ENCODE measurements at regions not wholly inside any gene's neighbourhood (a gene's known extent, or its start where the extent isn't known, plus 50 kb on each side); places are given as distances from the start of the nearest gene placed in this dataset.
"Not testable (repeated sequence)": the region's sequence is repeated elsewhere in the genome, so short reads cannot be mapped to it uniquely, and the experiment has no call there.

GRCh38 chr1:91098299-91098906 is 76.6 kb upstream of the ZNF644 start:
- Histone ChIP-seq H3K27ac (ENCODE audit: control insufficient read depth, insufficient read depth) (no peak overlapping the region), H3K36me3 (ENCODE audit: control insufficient read depth in 2 of 2, insufficient read depth in 2 of 2, low read length in 1 of 2) (no peaks in the 10 kb centered on the region), H4K20me1 (ENCODE audit: control insufficient read depth, insufficient read depth) (no peaks in the 10 kb centered on the region), H3K9me3 (replicated peaks; ENCODE audit: control insufficient read depth, insufficient read depth, low read length) (no peaks in the 10 kb centered on the region), H3K4me2 (ENCODE audit: control insufficient read depth, insufficient read depth) (no peak overlapping the region), H3K4me3 (no peak overlapping the region), H3K4me1 (ENCODE audit: control insufficient read depth, insufficient read depth, low read length) (no peaks in the 10 kb centered on the region), H3K27me3 (replicated peaks in 1 of 2; ENCODE audit: control insufficient read depth in 2 of 2, insufficient read depth in 2 of 2, low read length in 1 of 2) (no peaks in the 10 kb centered on the region; a peak in 1 of 4 replicates), H3K9ac (ENCODE audit: control insufficient read depth, insufficient read depth, low read length) (no peak overlapping the region), H3K79me2 (ENCODE audit: control insufficient read depth, insufficient read depth, low read length) (no peaks in the 10 kb centered on the region), H2AFZ (ENCODE audit: control insufficient read depth, low read depth, low read length) (no peak overlapping the region)
- ATAC-seq, result peak; percentile 46
- ChIA-PET CTCF (interaction anchor here (1.1 to 1.6 kb wide), 2 partner anchors 67 to 80 kb away, joined by 3 to 4 read pairs; no protein-coding TSS in a partner anchor), SMC1A (ENCODE audit: uncharacterized antibody, unreplicated experiment) (interaction anchor here (0.9 kb wide), 1 partner anchor 22 kb away, joined by 3 read pairs; no protein-coding TSS in a partner anchor), RAD21 (ENCODE audit: unreplicated experiment) (no interaction called here), POLR2A (no interaction called here)
- intact Hi-C loops (cut with micrococcal nuclease; ENCODE audit: unreplicated experiment) (no loop called here), in situ Hi-C loops (cut with MboI) (no loop called here)
- 65% methylated on average over 3 of the region's 3 CpGs for WGBS (ENCODE audit: insufficient coverage, insufficient replicate concordance, low lambda C conversion rate, missing lambda C conversion rate)
- TF ChIP-seq CEBPB (IDR thresholded peaks at IDR 0.05; ENCODE audit: borderline replicate concordance in 1 of 2, low read depth in 2 of 2, low read length in 2 of 2), result no peak
- no peak for TF ChIP-seq REST (IDR thresholded peaks at IDR 0.05; ENCODE audit: low read depth, low read length)
- TF ChIP-seq TARDBP (IDR thresholded peaks at IDR 0.05; ENCODE audit: borderline replicate concordance), result no peak
- no peak for TF ChIP-seq RUNX3 (IDR thresholded peaks at IDR 0.05; ENCODE audit: low read length)
- TF ChIP-seq, protein P1, sequence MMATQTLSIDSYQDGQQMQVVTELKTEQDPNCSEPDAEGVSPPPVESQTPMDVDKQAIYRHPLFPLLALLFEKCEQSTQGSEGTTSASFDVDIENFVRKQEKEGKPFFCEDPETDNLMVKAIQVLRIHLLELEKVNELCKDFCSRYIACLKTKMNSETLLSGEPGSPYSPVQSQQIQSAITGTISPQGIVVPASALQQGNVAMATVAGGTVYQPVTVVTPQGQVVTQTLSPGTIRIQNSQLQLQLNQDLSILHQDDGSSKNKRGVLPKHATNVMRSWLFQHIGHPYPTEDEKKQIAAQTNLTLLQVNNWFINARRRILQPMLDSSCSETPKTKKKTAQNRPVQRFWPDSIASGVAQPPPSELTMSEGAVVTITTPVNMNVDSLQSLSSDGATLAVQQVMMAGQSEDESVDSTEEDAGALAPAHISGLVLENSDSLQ (IDR thresholded peaks at IDR 0.05), result 0 out of 2 replicates have a peak, but pooled peaks have one; percentile 7
- no peak for TF ChIP-seq SKIL (IDR thresholded peaks at IDR 0.05; ENCODE audit: low read depth, poor library complexity, severe bottlenecking)
- BruUV-seq (replicated peaks), result no TSS peak
- no peak for FAIRE-seq
- no peak for DNase-seq (ENCODE audit: low read depth, low spot score)

- BruUV-seq (replicated peaks); FAIRE-seq; POLR2A ChIA-PET; RAD21 ChIA-PET (ENCODE audit: unreplicated experiment); H3K4me3 ChIP-seq; H3K4me2 ChIP-seq (ENCODE audit: control insufficient read depth, insufficient read depth); DNase-seq (ENCODE audit: low read depth, low spot score); H3K27ac ChIP-seq (ENCODE audit: control insufficient read depth, insufficient read depth); in situ Hi-C loops (cut with MboI); intact Hi-C loops (cut with micrococcal nuclease; ENCODE audit: unreplicated experiment); CTCF ChIA-PET; H3K4me1 ChIP-seq (ENCODE audit: control insufficient read depth, insufficient read depth, low read length); H3K9me3 ChIP-seq (replicated peaks; ENCODE audit: control insufficient read depth, insufficient read depth, low read length); H2AFZ ChIP-seq (ENCODE audit: control insufficient read depth, low read depth, low read length); H3K9ac ChIP-seq (ENCODE audit: control insufficient read depth, insufficient read depth, low read length); H3K27me3 ChIP-seq (replicated peaks in 1 of 2; ENCODE audit: control insufficient read depth in 2 of 2, insufficient read depth in 2 of 2, low read length in 1 of 2); H3K79me2 ChIP-seq (ENCODE audit: control insufficient read depth, insufficient read depth, low read length); H3K36me3 ChIP-seq (ENCODE audit: control insufficient read depth in 2 of 2, insufficient read depth in 2 of 2, low read length in 1 of 2); H4K20me1 ChIP-seq (ENCODE audit: control insufficient read depth, insufficient read depth); ATAC-seq: not testable (repeated sequence)
- SMC1A ChIA-PET (ENCODE audit: uncharacterized antibody, unreplicated experiment), result interaction anchor here (0.6 kb wide), 1 partner anchor 238 kb away, joined by 3 read pairs; no protein-coding TSS in a partner anchor
- WGBS (ENCODE audit: insufficient coverage, insufficient replicate concordance, low lambda C conversion rate, missing lambda C conversion rate), result 88% methylated on average over 10 of the region's 10 CpGs
Measured at GRCh38 chr1:91095321-91095720, 73.5 kb upstream of the ZNF644 start.
